ENCODE measurements at regions not wholly inside any gene's neighbourhood (a gene's known extent, or its start where the extent isn't known, plus 50 kb on each side); places are given as distances from the start of the nearest gene placed in this dataset.
"Not testable (repeated sequence)": the region's sequence is repeated elsewhere in the genome, so short reads cannot be mapped to it uniquely, and the experiment has no call there.

DNA sequence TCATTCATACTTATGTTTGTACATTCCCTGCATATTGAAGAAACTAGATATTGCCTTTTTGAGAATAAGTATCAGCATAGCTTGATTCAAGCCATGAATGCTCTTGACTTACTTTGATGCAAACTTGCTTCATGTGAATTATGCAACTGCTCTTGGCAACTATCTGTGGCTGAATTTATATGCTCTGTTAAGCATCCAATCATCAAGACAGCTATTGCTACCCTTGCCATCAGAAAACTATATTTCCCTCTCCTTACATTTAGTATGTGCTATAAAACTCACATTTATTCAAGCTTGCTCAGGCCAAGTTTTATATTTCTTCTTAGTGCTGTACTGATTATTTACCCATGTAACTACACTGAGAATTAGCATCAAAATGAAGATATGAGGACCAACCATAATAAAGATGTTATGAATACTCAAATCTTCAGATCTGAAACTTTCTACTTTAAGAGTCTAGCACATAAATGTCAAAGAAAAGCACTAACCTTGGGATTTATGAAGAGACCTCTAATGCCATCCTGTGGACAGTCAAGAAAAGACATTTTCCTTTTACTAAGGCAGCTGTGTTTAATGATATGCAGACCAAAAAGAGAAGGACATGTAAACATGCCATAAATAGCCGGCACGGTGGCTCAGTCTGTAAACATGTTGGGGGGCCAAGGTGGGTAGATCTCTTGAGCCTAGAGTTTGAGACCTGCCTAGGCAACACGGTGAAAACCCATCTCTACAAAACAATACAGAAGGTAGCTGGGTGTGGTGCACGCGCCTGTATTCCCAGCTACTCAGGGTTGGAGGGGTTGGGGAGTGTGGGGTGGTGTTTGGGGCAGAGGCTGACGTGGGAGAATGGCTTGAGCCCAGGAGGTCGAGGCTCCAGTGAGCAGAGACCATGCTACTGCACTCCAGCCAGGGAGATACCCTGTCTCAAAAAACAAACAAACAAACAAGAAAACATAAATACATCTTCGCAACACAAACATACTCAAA, 267.0 kb upstream of the TYRP1 start:
- Histone ChIP-seq H3K27me3 (ENCODE audit: control insufficient read depth in 3 of 3, insufficient read depth in 3 of 3, low read length in 2 of 3) (no peaks in the 10 kb centered on the region), H3K27ac (ENCODE audit: low read depth in 1 of 2, low read length in 1 of 2) (no peak overlapping the region), H3K4me3 (no peak overlapping the region), H3K9ac (ENCODE audit: insufficient read depth in 1 of 2, low read length in 2 of 2) (no peak overlapping the region), H3K4me1 (ENCODE audit: control insufficient read depth in 5 of 5, insufficient read depth in 5 of 5, low read length in 5 of 5) (no peaks in the 10 kb centered on the region), H3K36me3 (ENCODE audit: control insufficient read depth in 4 of 4, insufficient read depth in 4 of 4, low read length in 4 of 4) (no peaks in the 10 kb centered on the region), H3K9me3 (ENCODE audit: control insufficient read depth in 4 of 4, insufficient read depth in 3 of 4, low read length in 3 of 4) (peaks cover 0 to 2% (median 0%) of the 10 kb centered on the region in 4 donors)
- no peak for ATAC-seq (ENCODE audit: insufficient read depth, low FRiP score)
- 40 to 47% methylated on average over 8 of the region's 8 CpGs for WGBS, 2 donors
- TF ChIP-seq, protein P1, sequence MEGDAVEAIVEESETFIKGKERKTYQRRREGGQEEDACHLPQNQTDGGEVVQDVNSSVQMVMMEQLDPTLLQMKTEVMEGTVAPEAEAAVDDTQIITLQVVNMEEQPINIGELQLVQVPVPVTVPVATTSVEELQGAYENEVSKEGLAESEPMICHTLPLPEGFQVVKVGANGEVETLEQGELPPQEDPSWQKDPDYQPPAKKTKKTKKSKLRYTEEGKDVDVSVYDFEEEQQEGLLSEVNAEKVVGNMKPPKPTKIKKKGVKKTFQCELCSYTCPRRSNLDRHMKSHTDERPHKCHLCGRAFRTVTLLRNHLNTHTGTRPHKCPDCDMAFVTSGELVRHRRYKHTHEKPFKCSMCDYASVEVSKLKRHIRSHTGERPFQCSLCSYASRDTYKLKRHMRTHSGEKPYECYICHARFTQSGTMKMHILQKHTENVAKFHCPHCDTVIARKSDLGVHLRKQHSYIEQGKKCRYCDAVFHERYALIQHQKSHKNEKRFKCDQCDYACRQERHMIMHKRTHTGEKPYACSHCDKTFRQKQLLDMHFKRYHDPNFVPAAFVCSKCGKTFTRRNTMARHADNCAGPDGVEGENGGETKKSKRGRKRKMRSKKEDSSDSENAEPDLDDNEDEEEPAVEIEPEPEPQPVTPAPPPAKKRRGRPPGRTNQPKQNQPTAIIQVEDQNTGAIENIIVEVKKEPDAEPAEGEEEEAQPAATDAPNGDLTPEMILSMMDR (IDR thresholded peaks at IDR 0.05; ENCODE audit: control extremely low read depth, extremely low read depth), result no peak
- DNase-seq, result peak in 2 of 3 donors; percentile 37 to 57

DNA sequence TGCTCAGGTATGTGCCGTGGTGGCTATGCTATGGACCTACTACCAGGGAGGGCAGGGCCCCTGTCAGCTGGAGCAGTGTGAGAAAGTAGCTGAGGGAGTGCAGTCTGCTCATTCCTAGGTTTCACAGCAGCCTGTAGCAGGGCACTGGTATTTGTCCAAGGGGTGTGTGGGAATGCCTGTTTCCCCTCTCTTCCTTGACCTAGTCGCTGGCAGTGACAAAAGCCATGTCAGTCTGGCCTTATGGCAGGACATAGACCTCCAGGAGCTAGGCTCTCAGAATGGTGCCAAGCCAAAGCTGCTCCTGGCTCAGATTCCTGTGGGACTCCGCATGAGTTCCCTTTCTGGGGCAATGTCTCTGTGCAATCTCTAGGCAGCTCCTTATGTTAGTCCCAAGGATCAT, 253.9 kb upstream of the TYRP1 start:
- H3K27ac ChIP-seq (ENCODE audit: low read depth in 1 of 2, low read length in 1 of 2), result no peak overlapping the region
- H3K9me3 ChIP-seq (ENCODE audit: control insufficient read depth in 4 of 4, insufficient read depth in 3 of 4, low read length in 3 of 4), result no peaks in the 10 kb centered on the region
- H3K4me3 ChIP-seq, result no peak overlapping the region
- 85 to 93% methylated on average over 3 of the region's 3 CpGs for WGBS, 2 donors
- DNase-seq (no peak), ATAC-seq (ENCODE audit: insufficient read depth, low FRiP score) (no peak)
- TF ChIP-seq, protein P1 (IDR thresholded peaks at IDR 0.05; ENCODE audit: control extremely low read depth, extremely low read depth), result no peak
- no peak overlapping the region for H3K9ac ChIP-seq (ENCODE audit: insufficient read depth in 1 of 2, low read length in 2 of 2)
- no peaks in the 10 kb centered on the region for H3K4me1 ChIP-seq (ENCODE audit: control insufficient read depth in 5 of 5, insufficient read depth in 5 of 5, low read length in 5 of 5)
- no peaks in the 10 kb centered on the region for H3K36me3 ChIP-seq (ENCODE audit: control insufficient read depth in 4 of 4, insufficient read depth in 4 of 4, low read length in 4 of 4)
- no peaks in the 10 kb centered on the region for H3K27me3 ChIP-seq (ENCODE audit: control insufficient read depth in 3 of 3, insufficient read depth in 3 of 3, low read length in 2 of 3)

DNA sequence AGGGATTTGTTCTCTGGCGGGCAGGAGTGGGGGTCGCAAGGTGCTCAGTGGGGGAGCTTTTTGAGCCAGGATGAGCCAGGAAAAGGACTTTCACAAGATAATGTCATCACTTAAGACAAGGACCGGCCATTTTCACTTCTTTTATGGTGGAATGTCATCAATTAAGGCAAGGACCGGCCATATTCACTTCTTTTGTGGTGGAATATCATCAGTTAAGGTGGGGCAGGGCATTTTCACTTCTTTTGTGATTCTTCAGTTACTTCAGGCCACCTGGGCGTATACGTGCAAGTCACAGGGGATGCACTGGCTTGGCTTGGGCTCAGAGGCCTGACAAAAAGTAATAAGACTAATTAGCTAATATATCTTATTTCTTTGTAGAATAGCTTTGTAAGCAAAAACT, 252.1 kb upstream of the TYRP1 start:
- not testable (repeated sequence) for H3K4me3 ChIP-seq; H3K27me3 ChIP-seq (ENCODE audit: control insufficient read depth in 3 of 3, insufficient read depth in 3 of 3, low read length in 2 of 3); H3K9ac ChIP-seq (ENCODE audit: insufficient read depth in 1 of 2, low read length in 2 of 2); ATAC-seq (ENCODE audit: insufficient read depth, low FRiP score); H3K4me1 ChIP-seq (ENCODE audit: control insufficient read depth in 5 of 5, insufficient read depth in 5 of 5, low read length in 5 of 5); H3K27ac ChIP-seq (ENCODE audit: low read depth in 1 of 2, low read length in 1 of 2); H3K9me3 ChIP-seq (ENCODE audit: control insufficient read depth in 4 of 4, insufficient read depth in 3 of 4, low read length in 3 of 4); DNase-seq; H3K36me3 ChIP-seq (ENCODE audit: control insufficient read depth in 4 of 4, insufficient read depth in 4 of 4, low read length in 4 of 4)
- 85 to 88% methylated on average over 6 of the region's 6 CpGs for WGBS, 2 donors

DNA sequence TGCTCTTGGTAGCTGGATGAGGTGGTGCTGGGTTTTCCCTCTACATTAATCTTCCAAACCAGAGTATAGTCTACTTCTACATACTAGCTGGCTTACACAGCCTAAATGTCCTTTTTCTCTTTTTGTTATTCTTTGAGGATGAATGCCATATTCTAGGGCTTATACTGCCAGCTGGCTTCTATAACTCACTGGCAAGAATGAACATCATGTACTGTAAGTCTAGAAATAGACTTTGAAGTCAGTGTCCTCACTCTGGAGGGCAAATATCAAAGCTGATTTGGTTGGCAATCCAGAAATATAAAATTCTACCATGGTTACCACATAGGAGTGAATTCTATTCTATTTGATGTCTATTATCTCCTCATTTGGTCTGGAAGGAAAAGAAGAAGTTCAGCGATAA, 251.7 kb upstream of the TYRP1 start:
- TF ChIP-seq, protein P1 (IDR thresholded peaks at IDR 0.05; ENCODE audit: control extremely low read depth, extremely low read depth), result no peak
- no peaks in the 10 kb centered on the region for H3K9me3 ChIP-seq (ENCODE audit: control insufficient read depth in 4 of 4, insufficient read depth in 3 of 4, low read length in 3 of 4)
- H3K4me1 ChIP-seq (ENCODE audit: control insufficient read depth in 5 of 5, insufficient read depth in 5 of 5, low read length in 5 of 5), result no peaks in the 10 kb centered on the region
- H3K4me3 ChIP-seq, result no peak overlapping the region
- DNase-seq (no peak), ATAC-seq (ENCODE audit: insufficient read depth, low FRiP score) (no peak)
- 96% methylated on average over 1 of the region's 1 CpG for WGBS, 2 donors
- H3K27ac ChIP-seq (ENCODE audit: low read depth in 1 of 2, low read length in 1 of 2), result no peak overlapping the region
- H3K27me3 ChIP-seq (ENCODE audit: control insufficient read depth in 3 of 3, insufficient read depth in 3 of 3, low read length in 2 of 3), result no peaks in the 10 kb centered on the region
- H3K9ac ChIP-seq (ENCODE audit: insufficient read depth in 1 of 2, low read length in 2 of 2), result no peak overlapping the region
- no peaks in the 10 kb centered on the region for H3K36me3 ChIP-seq (ENCODE audit: control insufficient read depth in 4 of 4, insufficient read depth in 4 of 4, low read length in 4 of 4)

All from lung (tissue), 11 donors.